ENCODE measurements at regions not wholly inside any gene's neighbourhood (a gene's known extent, or its start where the extent isn't known, plus 50 kb on each side); places are given as distances from the start of the nearest gene placed in this dataset.

DNA sequence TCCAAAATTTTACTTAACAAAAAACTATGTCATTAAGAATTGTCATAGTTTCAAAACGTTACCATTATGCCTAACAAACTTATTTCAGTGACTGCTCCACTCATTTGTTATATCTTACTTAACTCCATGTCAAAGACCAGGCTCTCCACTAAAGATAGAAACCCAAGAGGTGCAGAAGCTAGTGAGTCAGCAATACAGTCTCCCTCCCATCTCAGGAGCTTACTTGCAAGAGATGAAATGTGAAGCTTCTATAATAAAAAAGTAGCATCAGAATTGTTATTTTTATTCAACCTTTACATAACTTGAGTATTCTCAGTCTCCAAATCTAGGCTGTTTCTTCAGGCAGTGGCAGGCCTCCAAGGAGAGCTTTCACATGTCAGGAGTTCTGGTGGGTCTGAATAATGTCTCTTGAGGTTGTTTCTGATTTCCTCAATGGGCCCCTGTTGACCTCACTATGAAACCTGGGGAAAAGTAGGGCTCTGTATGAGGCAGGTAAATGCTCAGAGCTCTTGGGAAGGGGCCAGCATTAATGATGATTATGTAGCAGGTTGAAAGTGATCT lies 242.0 kb downstream of the NDFIP2 start:
- DNase-seq (ENCODE audit: low spot score) = no peak
- Mint-ChIP-seq H3K4me3 (ENCODE audit: unreplicated experiment) (no peak overlapping the region), H3K27ac (ENCODE audit: unreplicated experiment) (no peak overlapping the region), H3K36me3 (ENCODE audit: low read depth, unreplicated experiment) (no peaks in the 10 kb centered on the region), H3K9me3 (ENCODE audit: unreplicated experiment) (no peaks in the 10 kb centered on the region), H3K4me1 (ENCODE audit: unreplicated experiment) (peaks cover 4% of the 10 kb centered on the region), H3K27me3 (ENCODE audit: unreplicated experiment) (no peaks in the 10 kb centered on the region)
- TF ChIP-seq, protein P1, sequence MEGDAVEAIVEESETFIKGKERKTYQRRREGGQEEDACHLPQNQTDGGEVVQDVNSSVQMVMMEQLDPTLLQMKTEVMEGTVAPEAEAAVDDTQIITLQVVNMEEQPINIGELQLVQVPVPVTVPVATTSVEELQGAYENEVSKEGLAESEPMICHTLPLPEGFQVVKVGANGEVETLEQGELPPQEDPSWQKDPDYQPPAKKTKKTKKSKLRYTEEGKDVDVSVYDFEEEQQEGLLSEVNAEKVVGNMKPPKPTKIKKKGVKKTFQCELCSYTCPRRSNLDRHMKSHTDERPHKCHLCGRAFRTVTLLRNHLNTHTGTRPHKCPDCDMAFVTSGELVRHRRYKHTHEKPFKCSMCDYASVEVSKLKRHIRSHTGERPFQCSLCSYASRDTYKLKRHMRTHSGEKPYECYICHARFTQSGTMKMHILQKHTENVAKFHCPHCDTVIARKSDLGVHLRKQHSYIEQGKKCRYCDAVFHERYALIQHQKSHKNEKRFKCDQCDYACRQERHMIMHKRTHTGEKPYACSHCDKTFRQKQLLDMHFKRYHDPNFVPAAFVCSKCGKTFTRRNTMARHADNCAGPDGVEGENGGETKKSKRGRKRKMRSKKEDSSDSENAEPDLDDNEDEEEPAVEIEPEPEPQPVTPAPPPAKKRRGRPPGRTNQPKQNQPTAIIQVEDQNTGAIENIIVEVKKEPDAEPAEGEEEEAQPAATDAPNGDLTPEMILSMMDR (IDR thresholded peaks at IDR 0.05; ENCODE audit: unreplicated experiment) = no peak

DNA sequence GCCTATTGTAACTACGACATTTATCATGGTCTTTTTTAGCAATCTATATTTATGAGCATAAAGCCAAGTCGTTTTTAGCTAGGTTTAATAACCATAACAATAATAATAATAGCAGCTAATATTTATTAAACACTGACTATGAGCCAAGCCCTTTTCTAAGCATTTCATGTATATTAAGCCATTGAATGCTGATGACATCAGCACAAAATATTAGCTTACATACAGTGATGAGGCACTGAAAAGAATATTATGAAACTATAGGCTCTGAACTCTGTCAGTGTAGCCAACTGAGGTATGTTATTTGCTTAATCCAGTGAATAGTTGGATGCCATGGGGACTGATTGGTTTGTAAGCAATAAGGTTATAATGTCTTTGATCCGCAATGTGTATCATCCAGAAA lies 235.2 kb downstream of the NDFIP2 start:
- Mint-ChIP-seq H3K27me3 (ENCODE audit: unreplicated experiment) (no peaks in the 10 kb centered on the region), H3K9me3 (ENCODE audit: unreplicated experiment) (no peaks in the 10 kb centered on the region), H3K4me3 (ENCODE audit: unreplicated experiment) (no peak overlapping the region), H3K36me3 (ENCODE audit: low read depth, unreplicated experiment) (no peaks in the 10 kb centered on the region), H3K27ac (ENCODE audit: unreplicated experiment) (no peak overlapping the region), H3K4me1 (ENCODE audit: unreplicated experiment) (no peaks in the 10 kb centered on the region)
- DNase-seq (ENCODE audit: low spot score) = no peak
- TF ChIP-seq, protein P1 (IDR thresholded peaks at IDR 0.05; ENCODE audit: unreplicated experiment) = no peak

DNA sequence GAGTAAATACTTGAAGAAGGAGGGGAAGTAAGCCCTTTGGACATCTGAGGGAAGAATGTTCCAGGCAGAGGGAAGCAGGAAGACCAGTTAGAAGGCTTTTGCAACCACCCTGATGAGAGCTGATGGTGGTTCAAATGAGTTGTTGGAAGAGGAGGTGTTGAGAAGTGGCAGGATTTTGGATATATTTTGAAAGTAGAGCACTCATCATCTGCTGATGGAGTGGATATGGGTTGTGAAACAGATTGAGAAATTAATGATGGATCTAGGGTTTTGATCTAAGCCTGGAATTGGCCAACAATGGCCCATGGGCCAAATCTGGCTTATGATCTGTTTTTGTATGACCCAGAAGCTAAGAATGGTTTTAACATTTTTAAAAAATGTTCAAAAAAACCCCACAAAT lies 230.7 kb downstream of the NDFIP2 start:
- TF ChIP-seq, protein P1 (IDR thresholded peaks at IDR 0.05; ENCODE audit: unreplicated experiment) = no peak
- Mint-ChIP-seq H3K27ac (ENCODE audit: unreplicated experiment) (no peak overlapping the region), H3K9me3 (ENCODE audit: unreplicated experiment) (no peaks in the 10 kb centered on the region), H3K4me3 (ENCODE audit: unreplicated experiment) (no peak overlapping the region), H3K4me1 (ENCODE audit: unreplicated experiment) (no peaks in the 10 kb centered on the region), H3K36me3 (ENCODE audit: low read depth, unreplicated experiment) (no peaks in the 10 kb centered on the region), H3K27me3 (ENCODE audit: unreplicated experiment) (no peaks in the 10 kb centered on the region)
- DNase-seq (ENCODE audit: low spot score) = no peak

DNA sequence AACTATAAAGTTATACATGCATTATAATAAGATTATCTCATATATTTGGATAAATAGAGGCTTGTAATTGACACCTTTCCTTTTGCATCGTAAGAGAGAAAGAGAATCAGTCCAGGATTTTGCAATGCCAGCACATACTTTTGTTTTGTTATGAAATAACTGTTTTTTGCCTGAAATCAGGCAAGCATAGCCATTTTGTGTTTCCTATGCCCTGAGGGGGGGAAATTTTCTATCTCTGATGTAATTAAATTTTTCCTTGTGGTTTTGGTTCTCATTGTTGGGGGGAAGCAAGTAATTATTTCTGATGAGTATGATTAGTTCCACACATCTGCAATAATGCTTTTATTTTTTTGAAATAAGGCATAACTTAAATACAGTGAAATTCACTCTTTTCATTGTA lies 229.4 kb downstream of the NDFIP2 start:
- Mint-ChIP-seq H3K4me1 (ENCODE audit: unreplicated experiment) (no peaks in the 10 kb centered on the region), H3K27me3 (ENCODE audit: unreplicated experiment) (no peaks in the 10 kb centered on the region), H3K9me3 (ENCODE audit: unreplicated experiment) (no peaks in the 10 kb centered on the region), H3K27ac (ENCODE audit: unreplicated experiment) (no peak overlapping the region), H3K36me3 (ENCODE audit: low read depth, unreplicated experiment) (no peaks in the 10 kb centered on the region), H3K4me3 (ENCODE audit: unreplicated experiment) (no peak overlapping the region)
- TF ChIP-seq, protein P1 (IDR thresholded peaks at IDR 0.05; ENCODE audit: unreplicated experiment) = no peak
- DNase-seq (ENCODE audit: low spot score) = no peak

DNA sequence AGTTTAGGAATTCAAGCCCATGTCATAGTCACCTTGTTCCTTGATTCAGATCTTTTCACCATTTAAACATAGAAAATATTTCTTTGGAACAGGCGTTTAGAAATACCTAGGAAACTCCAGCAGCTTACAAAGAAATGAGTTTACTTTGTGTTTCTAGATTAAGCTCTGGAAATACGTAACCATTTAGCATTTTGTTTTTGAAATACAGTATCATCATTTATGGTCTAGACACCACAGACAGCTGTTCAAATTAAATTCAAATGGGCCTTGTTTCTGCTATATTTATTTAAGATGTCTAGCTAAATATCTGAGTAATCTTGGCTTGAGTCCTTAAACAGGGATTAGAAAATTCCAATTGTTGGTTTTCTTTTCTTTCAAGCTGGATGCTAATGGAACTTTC lies 228.5 kb downstream of the NDFIP2 start:
- DNase-seq (ENCODE audit: low spot score) = no peak
- Mint-ChIP-seq H3K9me3 (ENCODE audit: unreplicated experiment) (no peaks in the 10 kb centered on the region), H3K27me3 (ENCODE audit: unreplicated experiment) (no peaks in the 10 kb centered on the region), H3K36me3 (ENCODE audit: low read depth, unreplicated experiment) (no peaks in the 10 kb centered on the region), H3K4me1 (ENCODE audit: unreplicated experiment) (no peaks in the 10 kb centered on the region), H3K4me3 (ENCODE audit: unreplicated experiment) (no peak overlapping the region), H3K27ac (ENCODE audit: unreplicated experiment) (no peak overlapping the region)
- TF ChIP-seq, protein P1 (IDR thresholded peaks at IDR 0.05; ENCODE audit: unreplicated experiment) = no peak

All from endothelial cell (in vitro differentiated cells).